ENCODE measurements at regions not wholly inside any gene's neighbourhood (a gene's known extent, or its start where the extent isn't known, plus 50 kb on each side); places are given as distances from the start of the nearest gene placed in this dataset.

DNA sequence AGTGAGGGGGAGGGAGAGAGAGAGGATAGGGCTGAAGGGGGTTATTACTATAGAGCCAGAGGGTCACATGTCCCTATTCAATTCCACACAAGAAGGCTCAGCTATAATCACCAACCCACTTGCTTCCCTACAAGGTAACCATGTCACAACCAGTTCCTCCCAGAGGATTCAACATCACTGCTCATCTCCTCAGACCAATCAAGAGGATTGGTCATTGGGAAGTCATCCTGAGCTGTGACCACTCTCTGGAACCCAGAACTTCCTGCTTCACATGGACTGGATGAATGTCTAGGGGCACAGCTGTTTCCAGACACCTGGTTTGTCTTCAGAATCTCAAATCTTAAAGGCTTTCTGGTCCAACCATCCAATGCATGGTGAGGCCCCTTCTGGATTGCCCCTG is 154.9 kb upstream of the SDK2 start:
- in situ Hi-C loops (cut with HindIII; ENCODE audit: low sequenced_read_pairs): no loop called here
- no peak for DNase-seq (ENCODE audit: low spot score)

DNA sequence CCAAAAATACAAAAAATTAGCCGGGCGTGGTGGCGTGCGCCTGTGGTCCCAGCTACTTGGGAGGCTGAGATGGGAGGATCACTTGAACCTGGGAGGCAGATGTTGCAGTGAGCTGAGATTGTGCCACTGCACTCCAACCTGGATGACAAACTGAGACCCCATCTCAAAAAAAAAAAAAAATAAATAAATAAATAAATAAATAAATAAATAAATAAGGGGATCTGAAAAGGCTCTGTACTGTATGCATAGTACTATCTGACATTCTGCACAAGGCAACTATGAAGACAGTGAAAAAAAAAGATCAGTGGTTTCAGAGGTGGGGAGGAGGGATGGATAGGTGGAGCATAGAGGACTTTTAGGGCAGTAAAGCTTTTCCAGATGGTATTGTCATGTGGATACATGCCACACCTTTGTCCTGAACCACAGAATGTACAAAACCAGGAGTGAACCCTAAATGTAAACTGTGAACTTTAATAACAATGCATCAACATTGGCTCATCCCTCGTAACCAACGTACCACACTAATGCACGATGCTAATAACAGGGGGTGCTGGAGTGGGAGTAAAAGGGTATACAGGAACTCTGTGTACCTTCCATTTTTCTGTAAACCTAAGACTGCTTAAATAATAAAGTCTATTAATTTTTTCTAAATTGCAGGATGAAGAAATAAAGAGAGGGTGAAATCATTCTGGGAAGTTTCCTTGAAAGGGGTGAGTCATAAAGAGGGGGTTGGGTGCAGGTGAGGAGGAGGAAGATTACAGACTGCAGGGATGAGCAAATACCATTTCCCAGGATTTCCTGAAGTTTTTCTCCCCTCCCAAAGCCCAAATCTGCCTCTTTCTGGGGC is 155.8 kb upstream of the SDK2 start:
- DNase-seq (ENCODE audit: low spot score): no peak
- in situ Hi-C loops (cut with HindIII; ENCODE audit: low sequenced_read_pairs): no loop called here

DNA sequence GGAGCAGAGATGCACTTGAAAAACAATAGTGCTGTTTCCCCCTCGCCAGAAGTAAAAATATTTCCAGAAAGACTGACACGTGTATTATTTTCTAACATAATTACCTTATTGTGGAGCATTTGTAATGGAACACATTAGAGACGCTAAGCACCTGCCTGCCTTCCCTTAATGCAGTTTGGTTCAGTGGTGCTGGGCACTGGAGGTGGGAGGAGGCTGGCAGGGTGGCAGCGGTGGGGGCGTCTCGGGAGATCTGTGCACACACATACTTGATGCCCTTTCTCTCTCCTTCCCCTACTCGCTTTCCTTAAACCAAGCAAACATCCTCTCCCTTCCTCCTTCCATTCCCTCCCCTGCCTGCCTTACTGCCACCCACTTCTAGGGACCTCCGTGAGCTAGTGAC is 156.6 kb upstream of the SDK2 start:
- DNase-seq (ENCODE audit: low spot score): no peak
- in situ Hi-C loops (cut with HindIII; ENCODE audit: low sequenced_read_pairs): no loop called here

DNA sequence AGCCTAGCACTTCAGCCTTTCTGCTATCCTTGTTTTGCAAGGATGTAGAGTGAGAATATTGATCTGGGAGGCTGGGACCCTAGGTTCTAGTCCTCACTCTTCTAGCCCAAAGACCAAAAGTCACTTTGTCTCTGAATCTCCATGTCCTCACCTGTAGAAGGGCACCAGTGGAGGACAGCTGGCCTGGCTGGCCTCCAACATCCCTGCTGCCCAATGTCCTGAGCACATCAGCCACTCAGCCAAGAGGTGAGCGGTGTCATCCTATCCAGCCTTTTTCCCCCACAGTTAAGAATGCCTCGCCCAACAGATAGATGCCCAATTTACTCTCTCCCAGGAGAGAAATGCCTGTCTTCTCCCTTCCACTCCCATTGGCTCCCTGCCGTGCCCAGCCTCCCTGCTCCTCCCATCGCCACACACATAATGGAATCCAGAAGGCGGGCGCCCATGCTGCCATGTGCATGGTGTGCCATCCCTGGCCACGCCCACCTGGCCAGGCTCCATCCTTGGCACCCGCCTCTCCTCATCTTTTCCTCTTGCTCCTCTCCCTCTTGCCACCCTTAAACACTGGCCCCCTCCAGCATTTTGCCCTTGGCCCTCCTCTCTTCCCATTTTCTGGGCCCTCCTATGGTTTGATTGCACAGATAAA is 157.3 kb upstream of the SDK2 start:
- in situ Hi-C loops (cut with HindIII; ENCODE audit: low sequenced_read_pairs): no loop called here
- no peak for DNase-seq (ENCODE audit: low spot score)

DNA sequence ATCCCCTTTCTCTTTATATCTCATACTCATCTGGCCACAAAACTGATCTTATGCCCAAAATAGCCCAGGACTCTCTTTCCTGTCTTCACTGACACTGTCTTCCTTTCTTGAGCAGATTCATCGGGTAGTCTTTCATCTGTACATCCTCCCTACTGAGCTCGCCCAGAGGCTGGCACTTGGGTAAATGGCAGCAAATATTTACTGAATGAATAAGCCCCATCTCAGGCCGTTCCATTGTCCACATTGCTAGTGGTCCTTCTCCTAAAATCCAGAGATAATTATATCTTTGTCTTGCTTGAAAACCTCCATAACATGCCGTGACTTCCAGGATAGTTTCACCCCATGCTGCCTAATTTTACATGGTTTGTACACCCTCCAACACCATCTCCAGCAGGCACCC is 158.1 kb upstream of the SDK2 start:
- DNase-seq (ENCODE audit: low spot score): no peak
- in situ Hi-C loops (cut with HindIII; ENCODE audit: low sequenced_read_pairs): no loop called here

DNA sequence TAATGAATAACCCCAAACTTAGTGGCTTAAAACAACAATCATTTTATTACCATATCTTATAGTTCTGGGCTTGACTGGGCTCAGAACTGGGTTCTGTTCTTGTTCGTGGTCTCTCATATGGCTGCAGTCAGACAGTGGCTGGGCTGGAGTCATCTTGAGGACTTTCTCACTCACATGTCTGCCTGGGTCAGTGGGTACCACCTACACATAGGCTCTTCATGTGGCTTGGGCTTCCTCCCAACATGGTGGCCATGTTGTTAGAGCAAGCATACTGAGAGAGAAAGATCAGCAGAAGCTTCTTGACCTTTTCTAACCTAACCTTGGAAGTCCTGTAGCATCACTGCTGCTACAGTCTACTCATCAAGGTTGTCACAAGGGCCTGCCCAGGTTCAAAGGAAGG is 158.6 kb upstream of the SDK2 start:
- in situ Hi-C loops (cut with HindIII; ENCODE audit: low sequenced_read_pairs): no loop called here
- DNase-seq (ENCODE audit: low spot score): no peak

DNA sequence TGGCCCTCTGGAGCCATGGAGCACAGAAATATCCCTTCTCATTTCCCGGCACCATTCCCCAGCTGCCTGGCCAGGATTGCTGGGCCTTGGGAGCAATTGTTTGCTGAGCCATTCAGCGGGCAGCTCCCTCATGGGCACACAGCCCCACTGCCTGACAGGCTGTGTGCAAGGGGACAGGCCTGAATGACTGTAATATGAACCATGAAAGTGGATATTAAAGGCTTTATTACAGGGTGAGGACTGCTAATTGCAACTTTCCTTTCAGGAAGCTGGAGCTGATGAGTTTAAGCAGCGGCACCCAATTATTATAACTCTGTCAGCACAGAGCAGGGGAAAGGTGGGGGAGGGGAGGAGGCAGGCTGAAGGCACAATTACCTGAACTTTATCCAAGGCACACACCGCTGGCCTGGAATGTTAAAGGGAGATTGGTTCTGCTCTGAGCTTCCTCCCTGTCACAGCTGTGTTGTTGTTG is 159.8 kb upstream of the SDK2 start:
- in situ Hi-C loops (cut with HindIII; ENCODE audit: low sequenced_read_pairs): no loop called here
- DNase-seq (ENCODE audit: low spot score): no peak

DNA sequence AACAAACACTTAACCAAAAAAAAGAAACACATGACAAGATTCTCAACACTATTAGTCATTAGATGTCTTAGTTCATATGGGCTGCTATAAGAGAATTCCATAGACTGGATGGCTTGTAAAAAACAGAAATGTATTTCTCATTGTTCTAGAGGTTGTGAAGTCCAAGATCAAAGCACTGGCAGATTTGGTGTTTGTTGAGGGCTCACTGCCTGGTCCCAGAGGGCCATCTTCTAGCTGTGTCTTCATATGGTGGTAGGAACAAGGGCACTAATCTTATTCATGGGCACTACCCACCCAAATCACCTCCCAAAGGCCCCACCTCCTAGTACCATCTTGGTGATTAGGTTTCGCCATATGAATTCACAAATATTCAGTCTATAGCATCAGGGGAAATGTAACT is 162.5 kb upstream of the SDK2 start:
- no peak for DNase-seq (ENCODE audit: low spot score)
- in situ Hi-C loops (cut with HindIII; ENCODE audit: low sequenced_read_pairs): no loop called here

DNA sequence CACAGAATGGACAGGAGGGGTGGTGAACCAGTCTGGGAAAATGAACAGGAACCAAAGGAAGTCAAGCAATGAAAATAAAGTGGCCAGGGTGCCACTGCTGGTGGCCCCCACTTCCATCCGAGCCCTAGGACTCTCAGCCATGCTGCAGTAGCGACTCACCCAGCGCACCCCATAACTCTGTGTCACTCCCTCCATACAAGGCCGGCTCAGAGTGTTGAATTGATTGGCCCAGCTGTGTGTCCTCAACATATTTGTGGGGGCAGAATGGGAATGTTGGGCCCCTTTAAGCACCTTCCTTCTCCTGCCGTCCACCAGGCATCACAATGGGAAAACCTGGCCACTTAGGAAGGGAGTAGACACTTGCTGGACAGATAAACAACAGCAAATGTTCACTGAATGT is 169.0 kb upstream of the SDK2 start:
- no peak for DNase-seq (ENCODE audit: low spot score)
- in situ Hi-C loops (cut with HindIII; ENCODE audit: low sequenced_read_pairs): no loop called here

DNA sequence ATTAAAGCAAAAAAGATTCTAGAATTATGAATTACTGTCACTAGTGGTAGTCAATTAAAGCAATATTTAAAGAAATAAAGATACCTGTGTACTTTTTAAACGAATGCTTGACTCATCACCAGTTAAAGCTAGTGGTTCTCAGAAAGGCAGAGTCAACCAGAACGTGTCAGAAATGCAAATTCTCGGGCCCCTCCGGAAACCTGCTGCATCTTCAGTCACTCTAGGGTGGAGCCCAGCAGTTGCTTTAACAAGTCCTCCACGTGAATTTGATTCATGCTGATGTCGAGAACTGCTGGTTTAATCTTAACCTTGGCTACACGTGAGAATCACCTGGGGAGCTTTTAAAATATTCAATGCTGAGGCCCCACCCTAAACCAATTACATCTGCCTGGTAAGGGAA is 169.8 kb upstream of the SDK2 start:
- no peak for DNase-seq (ENCODE audit: low spot score)
- in situ Hi-C loops (cut with HindIII; ENCODE audit: low sequenced_read_pairs): no loop called here

DNA sequence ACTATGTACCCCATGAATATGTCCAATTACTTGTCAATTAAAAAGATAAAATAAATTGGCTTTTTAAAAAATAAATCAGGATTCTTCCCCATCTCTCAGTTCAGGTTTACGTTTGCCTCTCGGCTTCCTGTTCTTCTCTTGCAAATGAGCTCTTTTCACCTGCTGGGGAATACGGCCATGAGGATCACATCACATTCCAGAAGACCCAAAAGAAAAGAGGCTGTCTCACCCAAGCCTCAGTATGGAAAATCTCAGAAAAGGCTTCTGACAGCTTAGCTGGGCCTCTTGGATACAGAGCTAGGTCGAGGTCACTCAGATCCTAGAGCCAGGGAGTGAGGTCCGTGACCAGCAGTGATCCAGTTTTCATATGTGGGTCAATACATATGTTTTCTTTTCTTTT is 171.2 kb upstream of the SDK2 start:
- no peak for DNase-seq (ENCODE audit: low spot score)
- in situ Hi-C loops (cut with HindIII; ENCODE audit: low sequenced_read_pairs): no loop called here

DNA sequence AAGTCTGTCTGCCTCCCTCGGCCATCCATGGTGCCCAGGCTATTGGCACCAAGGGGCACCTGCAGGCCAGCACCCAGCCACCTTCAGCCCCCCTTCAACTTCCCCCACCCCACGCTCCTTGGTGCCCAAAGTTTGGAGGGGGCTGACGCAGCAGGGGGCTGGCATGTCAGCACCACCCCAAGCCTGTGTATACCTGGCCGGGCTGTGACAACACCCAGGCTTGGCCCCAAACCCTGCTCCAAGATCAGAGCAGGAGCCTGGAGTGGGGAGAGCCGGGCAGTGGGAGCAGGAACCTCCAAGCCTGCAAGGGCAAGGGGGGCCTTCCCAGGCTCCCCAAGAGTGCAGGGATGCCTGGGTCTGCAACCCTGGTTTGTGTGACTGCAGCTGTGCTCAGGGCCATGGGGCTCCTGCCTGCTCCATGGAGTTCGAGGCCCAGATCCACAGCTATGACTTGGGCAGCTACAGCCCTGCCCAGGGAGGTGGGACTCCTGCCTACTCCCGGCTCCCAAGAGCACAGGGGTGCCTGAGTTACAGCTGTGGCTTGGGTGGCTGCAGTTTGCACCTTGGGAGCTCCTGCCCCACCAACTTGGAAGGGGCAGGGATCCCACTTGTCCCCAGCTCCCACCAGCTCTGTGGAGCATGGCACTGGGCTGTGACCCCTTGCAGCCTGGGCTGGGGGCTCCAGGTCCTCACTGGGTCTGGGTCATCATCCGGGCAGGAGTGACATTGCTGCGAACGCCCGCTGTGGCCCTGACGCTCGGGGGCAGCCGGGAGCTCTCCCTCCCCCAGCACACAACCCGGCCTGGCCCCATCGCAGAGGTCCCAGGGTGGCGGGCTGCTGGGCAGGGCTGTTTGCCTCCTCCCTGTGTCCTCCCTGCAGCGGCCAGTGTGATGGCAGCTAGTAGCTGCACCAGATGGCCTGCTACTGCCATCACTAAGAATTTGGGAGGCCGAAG is 175.5 kb upstream of the SDK2 start:
- in situ Hi-C loops (cut with HindIII; ENCODE audit: low sequenced_read_pairs): no loop called here
- no peak for DNase-seq (ENCODE audit: low spot score)

DNA sequence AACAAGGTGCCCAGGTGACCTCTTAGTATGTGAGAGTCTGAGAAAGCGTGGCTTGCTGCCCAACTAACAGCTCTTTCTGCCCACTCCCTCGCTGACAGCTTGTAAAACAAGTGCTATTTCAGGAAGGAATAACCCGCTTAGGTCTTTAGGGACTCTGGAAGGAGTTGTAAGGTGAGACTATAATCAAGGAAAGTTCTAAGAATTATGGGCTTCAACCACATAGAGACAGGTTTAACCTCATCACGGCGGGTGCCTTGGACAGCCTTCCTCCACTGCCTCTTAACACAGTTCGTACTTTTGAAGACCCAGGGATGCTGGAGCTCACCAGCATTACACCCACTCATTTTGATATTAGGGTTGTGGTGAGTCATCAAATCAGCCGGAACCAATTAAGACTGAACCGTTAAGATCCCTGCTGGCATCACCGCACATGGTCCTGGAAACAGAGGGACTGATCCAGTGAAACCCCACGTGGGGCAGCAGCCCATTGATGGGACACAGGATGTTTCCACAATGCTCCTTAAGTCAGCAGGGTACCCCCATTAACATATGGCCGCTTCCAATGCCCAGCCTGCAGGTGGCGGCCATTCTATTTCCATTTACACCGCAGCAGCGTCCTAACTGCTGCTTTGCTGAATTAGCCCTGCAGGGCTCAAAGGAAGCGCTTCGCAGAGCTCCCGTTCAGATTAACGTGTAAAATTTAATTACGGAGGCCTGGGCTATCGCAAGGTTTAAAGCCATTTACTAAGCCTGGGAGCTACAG is 176.6 kb upstream of the SDK2 start:
- in situ Hi-C loops (cut with HindIII; ENCODE audit: low sequenced_read_pairs): no loop called here
- peak; percentile 45 for DNase-seq (ENCODE audit: low spot score)

DNA sequence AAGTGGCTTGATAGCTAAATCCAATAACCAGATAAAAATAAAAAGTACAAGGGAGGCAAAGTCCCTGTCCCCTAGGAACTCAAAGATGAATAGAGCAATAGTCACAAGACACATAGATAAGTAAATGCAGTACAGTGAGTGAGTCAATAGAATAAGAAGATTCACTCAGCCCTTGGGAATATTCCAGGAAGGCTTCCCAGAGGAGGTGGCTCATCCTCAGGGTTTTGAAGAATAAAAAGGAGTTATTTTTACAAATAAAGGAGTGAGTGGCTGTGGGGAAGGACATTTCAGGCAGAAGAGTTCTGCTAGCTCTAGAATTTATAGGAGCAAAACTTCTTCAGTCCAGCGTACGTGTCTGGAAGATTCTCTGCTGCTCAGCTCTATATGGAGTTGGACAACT is 177.4 kb upstream of the SDK2 start:
- in situ Hi-C loops (cut with HindIII; ENCODE audit: low sequenced_read_pairs): no loop called here
- DNase-seq (ENCODE audit: low spot score): no peak

DNA sequence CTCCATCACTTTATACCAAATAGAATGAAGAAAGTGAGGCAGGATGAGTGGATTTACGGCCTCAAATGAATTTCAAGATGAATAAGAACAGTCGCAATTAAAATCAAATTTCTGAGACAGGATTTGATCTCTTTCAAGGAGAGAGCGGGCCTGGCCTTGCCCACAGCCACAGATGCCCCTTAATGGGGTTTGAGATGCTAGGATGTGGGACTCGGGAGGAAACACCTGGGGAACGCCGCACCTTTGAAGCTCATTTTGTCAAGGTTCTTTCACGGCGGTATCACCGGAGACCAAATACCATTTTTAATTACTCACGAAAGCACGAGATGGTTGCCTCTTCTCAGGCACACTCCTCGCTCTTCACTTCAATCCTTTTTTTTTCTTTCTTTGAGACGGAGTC is 178.1 kb upstream of the SDK2 start:
- in situ Hi-C loops (cut with HindIII; ENCODE audit: low sequenced_read_pairs): no loop called here
- no peak for DNase-seq (ENCODE audit: low spot score)

DNA sequence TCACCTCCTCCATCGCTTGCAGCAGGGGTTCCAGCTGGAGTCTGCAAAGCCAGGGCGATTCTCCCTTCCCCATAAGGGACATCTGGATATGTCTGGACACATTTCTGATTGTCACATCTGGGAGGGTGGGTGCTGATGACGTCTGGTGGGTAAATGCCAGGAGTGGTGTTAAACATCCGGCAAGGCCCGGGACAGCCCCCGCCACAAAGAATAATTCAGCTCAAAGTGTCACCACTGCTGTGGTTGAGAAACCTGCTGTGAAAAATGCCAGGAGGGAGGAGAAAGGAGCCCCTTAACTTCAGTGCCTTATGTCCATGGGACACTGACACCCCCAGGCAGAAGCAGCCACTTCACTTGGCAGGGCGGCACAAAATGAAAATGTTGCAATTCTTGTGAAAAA is 179.4 kb upstream of the SDK2 start:
- DNase-seq (ENCODE audit: low spot score): no peak
- in situ Hi-C loops (cut with HindIII; ENCODE audit: low sequenced_read_pairs): no loop called here

DNA sequence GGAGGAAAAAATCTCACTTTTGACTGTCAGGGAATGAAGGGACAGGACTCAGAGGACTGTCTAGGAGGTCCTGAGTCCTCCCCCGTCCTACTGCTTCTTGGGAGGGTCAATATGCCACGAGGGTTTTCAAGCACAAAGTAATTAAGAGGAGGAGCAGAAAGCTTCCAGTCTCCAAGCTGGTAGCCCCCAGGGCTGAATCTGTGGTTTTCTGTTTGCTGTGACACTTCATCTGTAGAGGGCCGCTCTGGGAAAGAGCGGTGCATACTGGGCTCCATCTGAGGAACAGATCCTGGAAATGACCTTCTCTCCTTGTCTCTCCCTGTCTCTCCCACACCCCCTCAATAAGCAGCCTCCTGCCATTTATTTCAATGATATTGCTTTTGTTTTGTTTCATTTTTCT is 180.1 kb upstream of the SDK2 start:
- in situ Hi-C loops (cut with HindIII; ENCODE audit: low sequenced_read_pairs): no loop called here
- no peak for DNase-seq (ENCODE audit: low spot score)

DNA sequence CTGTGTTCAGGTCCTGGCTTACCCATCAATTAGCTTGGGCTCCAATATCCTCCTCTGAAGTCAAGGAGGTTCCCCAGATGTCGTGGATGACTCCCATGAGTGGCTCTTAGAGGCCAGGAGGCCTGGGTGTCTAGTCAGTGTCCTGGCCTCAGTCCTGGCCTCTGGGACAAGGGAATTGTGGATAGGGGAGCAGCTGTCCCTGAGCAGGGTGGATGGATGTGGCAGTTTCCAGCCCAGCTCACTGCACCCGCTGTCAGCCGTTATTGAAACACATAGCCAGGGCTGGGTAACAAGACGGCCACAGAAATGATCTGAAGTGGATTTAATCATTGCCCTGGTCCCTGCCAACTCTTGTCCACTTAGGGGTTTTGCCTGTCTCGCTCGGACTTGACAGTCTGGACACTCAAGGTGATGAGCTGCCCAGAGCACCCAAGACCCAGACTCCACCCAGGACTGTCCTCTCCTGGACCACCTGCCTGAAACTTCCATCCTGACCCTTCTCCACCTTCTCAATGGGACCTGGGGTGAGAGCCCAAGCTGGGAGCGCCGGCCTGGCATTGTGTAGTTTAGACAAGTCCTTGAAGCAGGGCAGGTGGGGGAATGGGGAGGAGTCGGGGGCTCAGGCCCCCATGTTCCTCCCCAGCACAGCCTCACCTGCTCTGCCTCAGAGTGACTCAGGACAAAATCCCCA is 182.1 kb upstream of the SDK2 start:
- in situ Hi-C loops (cut with HindIII; ENCODE audit: low sequenced_read_pairs): no loop called here
- no peak for DNase-seq (ENCODE audit: low spot score)

DNA sequence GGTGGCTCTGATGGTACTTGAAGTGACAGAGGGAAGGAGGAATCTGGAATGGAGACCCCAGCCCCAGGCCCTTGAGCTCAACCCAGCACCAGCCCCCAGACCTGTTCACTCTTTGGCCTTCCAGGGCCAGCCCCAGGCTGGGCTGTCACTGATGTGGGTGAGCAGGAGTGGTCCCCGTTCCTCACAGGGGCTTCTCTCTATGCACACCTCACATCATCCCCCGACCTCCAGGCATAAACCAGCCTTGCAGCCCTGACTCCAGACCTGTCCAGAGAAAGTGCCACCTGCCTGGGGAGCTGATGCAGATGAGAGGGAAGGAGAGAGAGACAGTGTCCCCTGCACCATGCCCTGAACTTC is 182.6 kb upstream of the SDK2 start:
- DNase-seq (ENCODE audit: low spot score): no peak
- in situ Hi-C loops (cut with HindIII; ENCODE audit: low sequenced_read_pairs): no loop called here
